ENCODE measurements at regions not wholly inside any gene's neighbourhood (a gene's known extent, or its start where the extent isn't known, plus 50 kb on each side); places are given as distances from the start of the nearest gene placed in this dataset.

DNA sequence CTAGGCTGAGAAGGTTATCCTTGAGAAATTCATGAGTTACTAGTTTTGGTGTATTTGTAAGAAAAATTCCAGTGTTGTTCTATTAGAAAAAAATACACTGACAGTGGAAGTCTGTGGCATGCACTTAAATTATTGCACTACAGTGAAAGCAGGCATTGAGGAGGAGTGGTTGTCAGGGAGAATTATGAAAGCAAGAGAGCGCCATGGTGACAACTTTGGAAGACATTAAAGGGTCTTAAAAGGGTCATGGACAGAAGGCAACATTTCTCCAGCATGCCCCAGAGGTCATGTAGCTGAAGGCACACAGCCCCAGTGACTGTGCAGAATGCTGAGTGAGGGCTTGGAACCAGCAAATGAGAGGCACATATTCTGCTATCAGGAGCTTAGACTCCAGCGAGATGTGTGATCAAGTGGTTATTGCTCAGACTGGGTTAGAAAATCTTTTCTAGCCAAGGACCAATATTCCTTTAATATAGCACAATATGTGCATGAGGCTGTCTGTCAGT, 292.7 kb downstream of the OLFM4 start:
- Histone ChIP-seq H3K9me3 (ENCODE audit: control extremely low read depth in 1 of 5, control insufficient read depth in 4 of 5, insufficient read depth in 2 of 5, low read depth in 1 of 5, low read length in 4 of 5) (no peaks in the 10 kb centered on the region), H3K36me3 (ENCODE audit: control insufficient read depth in 4 of 4, insufficient read depth in 4 of 4, low read length in 3 of 4) (no peaks in the 10 kb centered on the region), H3K27ac (ENCODE audit: insufficient read depth in 1 of 2, low read depth in 1 of 2, low read length in 2 of 2, poor library complexity in 1 of 2, severe bottlenecking in 2 of 2) (no peak overlapping the region), H3K27me3 (replicated peaks in 2 of 5; ENCODE audit: control insufficient read depth in 4 of 5, insufficient read depth in 5 of 5, low read length in 4 of 5) (no peaks in the 10 kb centered on the region), H3K4me1 (ENCODE audit: control extremely low read depth in 1 of 4, control insufficient read depth in 4 of 4, insufficient read depth in 4 of 4, low read length in 3 of 4) (no peaks in the 10 kb centered on the region), H3K4me3 (ENCODE audit: control insufficient read depth in 1 of 7, extremely low read depth in 1 of 7, insufficient read depth in 4 of 7, low read depth in 2 of 7, low read length in 6 of 7) (no peak overlapping the region)
- ChIA-PET POLR2A (no interaction called here), CTCF (no interaction called here)
- no peak for DNase-seq
- 100% methylated on average over 1 of the region's 2 CpGs for WGBS (ENCODE audit: insufficient coverage)

DNA sequence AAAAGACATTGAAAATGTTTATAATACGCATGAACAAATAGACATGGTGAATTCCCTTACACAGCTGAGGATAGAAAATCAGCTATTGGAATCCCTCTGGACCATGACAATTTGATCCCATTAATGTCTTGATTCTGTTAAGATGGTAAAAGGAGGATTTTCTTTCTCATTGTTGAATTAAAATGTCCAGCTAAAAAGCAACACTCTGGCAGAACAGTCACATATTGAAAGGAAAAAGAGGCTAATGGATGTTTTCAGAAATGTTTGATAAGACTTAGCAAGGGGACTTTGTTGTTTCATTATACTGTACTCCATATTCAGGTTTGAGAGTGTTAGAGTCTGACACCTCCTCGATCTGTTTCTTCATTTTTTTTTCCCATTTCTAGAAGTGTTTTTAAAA, 296.0 kb downstream of the OLFM4 start:
- Histone ChIP-seq H3K4me3 (ENCODE audit: control insufficient read depth in 1 of 7, extremely low read depth in 1 of 7, insufficient read depth in 4 of 7, low read depth in 2 of 7, low read length in 6 of 7) (no peak overlapping the region), H3K36me3 (ENCODE audit: control insufficient read depth in 4 of 4, insufficient read depth in 4 of 4, low read length in 3 of 4) (no peaks in the 10 kb centered on the region), H3K9me3 (ENCODE audit: control extremely low read depth in 1 of 5, control insufficient read depth in 4 of 5, insufficient read depth in 2 of 5, low read depth in 1 of 5, low read length in 4 of 5) (no peaks in the 10 kb centered on the region), H3K27me3 (replicated peaks in 2 of 5; ENCODE audit: control insufficient read depth in 4 of 5, insufficient read depth in 5 of 5, low read length in 4 of 5) (no peaks in the 10 kb centered on the region), H3K27ac (ENCODE audit: insufficient read depth in 1 of 2, low read depth in 1 of 2, low read length in 2 of 2, poor library complexity in 1 of 2, severe bottlenecking in 2 of 2) (no peak overlapping the region), H3K4me1 (ENCODE audit: control extremely low read depth in 1 of 4, control insufficient read depth in 4 of 4, insufficient read depth in 4 of 4, low read length in 3 of 4) (no peaks in the 10 kb centered on the region)
- 100% methylated on average over 1 of the region's 2 CpGs for WGBS (ENCODE audit: insufficient coverage)
- ChIA-PET POLR2A (no interaction called here), CTCF (no interaction called here)
- no peak for DNase-seq

DNA sequence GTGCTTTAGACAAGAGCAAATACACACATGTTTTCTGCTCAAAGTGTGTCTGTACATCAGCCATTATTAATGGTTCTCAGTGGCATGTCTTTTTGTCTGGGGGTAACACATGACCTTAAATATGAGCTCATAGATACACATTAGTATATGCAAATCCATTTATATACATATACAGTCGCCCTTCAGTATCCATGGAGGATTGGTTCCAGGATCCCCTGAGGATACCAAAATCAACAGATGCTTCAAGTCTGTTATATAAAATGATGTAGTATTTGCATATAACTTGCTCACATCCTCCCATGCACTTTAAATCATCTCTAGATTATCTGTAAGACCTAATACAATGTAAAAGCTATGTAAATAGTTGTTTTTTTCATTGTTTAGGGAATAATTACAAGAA, 298.1 kb downstream of the OLFM4 start:
- WGBS (ENCODE audit: insufficient coverage): no CpG with 5 or more reads among the region's 1 CpG
- no peak overlapping the region for H3K27ac ChIP-seq (ENCODE audit: insufficient read depth in 1 of 2, low read depth in 1 of 2, low read length in 2 of 2, poor library complexity in 1 of 2, severe bottlenecking in 2 of 2)
- CTCF ChIA-PET: interaction anchor here (1.2 kb wide), 1 partner anchor 12 kb away, joined by 3 read pairs; no protein-coding TSS in a partner anchor

DNA sequence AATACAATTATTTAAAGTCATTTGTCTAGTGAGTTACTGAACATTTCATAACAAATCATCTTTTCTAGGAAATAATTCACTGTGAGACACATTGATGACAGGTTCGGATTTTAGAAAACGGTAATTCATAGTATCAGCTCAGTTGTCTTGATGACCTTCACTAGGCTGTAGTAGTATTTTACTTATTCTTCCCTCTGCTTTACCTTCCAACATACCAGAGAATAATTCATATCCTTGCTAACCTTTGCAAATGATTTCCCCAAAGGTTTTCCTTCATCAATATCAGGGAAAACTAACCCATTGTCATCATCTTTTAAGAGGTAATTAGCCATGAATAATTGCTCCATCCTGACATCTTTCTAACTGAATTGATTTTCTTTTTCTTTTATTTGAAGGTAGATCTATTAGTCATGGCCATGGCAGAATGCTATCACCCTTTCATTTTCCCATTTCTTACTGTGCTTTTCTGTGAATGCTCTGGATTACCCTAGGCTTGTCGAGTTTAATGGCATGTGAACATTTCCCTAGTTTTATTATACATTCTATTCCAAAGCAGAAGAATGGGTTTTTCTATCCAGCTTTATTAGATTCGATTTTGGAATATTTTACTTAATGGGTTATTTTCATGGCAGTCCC, 299.2 kb downstream of the OLFM4 start:
- POLR2A ChIA-PET: no interaction called here
- 100% methylated on average over 2 of the region's 4 CpGs for WGBS (ENCODE audit: insufficient coverage)
- no peaks in the 10 kb centered on the region for H3K9me3 ChIP-seq (ENCODE audit: control extremely low read depth in 1 of 5, control insufficient read depth in 4 of 5, insufficient read depth in 2 of 5, low read depth in 1 of 5, low read length in 4 of 5)

More for the DNA sequence above, 298.1 kb downstream of the OLFM4 start:
- Histone ChIP-seq H3K4me3 (ENCODE audit: control insufficient read depth in 1 of 7, extremely low read depth in 1 of 7, insufficient read depth in 4 of 7, low read depth in 2 of 7, low read length in 6 of 7) (no peak overlapping the region), H3K36me3 (ENCODE audit: control insufficient read depth in 4 of 4, insufficient read depth in 4 of 4, low read length in 3 of 4) (no peaks in the 10 kb centered on the region), H3K27me3 (replicated peaks in 2 of 5; ENCODE audit: control insufficient read depth in 4 of 5, insufficient read depth in 5 of 5, low read length in 4 of 5) (no peaks in the 10 kb centered on the region), H3K4me1 (ENCODE audit: control extremely low read depth in 1 of 4, control insufficient read depth in 4 of 4, insufficient read depth in 4 of 4, low read length in 3 of 4) (no peaks in the 10 kb centered on the region), H3K9me3 (ENCODE audit: control extremely low read depth in 1 of 5, control insufficient read depth in 4 of 5, insufficient read depth in 2 of 5, low read depth in 1 of 5, low read length in 4 of 5) (no peaks in the 10 kb centered on the region)
- DNase-seq: no peak
- POLR2A ChIA-PET: no interaction called here

DNA sequence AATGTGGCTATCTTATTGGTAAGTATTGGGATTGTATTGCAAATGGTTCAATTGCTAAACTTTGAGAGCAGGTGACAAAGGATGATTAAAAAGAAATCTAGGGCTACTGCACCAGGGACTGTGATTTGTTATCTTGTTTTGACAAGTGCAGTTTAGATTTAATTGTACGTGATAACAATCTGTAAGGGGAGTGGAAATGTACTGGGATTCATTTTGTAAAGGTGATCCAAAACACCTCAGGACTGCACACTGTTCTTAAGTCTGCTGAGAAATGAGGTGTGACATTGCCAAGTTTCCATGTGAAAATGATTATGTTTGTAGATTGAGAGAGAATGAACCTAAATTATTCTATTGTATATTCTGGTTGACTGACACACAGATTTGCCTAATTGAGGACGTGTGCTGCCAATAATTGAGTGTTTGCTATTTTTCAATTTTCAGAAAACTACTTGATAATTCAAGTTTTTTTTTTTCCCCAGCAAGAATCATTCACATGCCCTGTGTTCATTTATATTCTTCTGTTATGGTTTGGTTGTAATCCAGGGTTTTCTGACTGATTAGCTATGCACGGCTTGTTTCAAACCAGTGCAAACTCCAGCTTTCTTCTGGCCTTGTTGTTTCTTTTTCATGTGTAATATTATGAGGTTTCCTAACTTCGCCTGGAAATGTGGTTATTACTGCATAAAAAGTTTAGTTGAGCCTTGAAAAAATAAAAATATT, 308.0 kb downstream of the OLFM4 start:
- WGBS (ENCODE audit: insufficient coverage): 89% methylated on average over 1 of the region's 4 CpGs
- Histone ChIP-seq H3K4me3 (ENCODE audit: control insufficient read depth in 1 of 7, extremely low read depth in 1 of 7, insufficient read depth in 4 of 7, low read depth in 2 of 7, low read length in 6 of 7) (no peak overlapping the region), H3K27me3 (replicated peaks in 2 of 5; ENCODE audit: control insufficient read depth in 4 of 5, insufficient read depth in 5 of 5, low read length in 4 of 5) (no peaks in the 10 kb centered on the region), H3K9me3 (ENCODE audit: control extremely low read depth in 1 of 5, control insufficient read depth in 4 of 5, insufficient read depth in 2 of 5, low read depth in 1 of 5, low read length in 4 of 5) (no peaks in the 10 kb centered on the region), H3K4me1 (ENCODE audit: control extremely low read depth in 1 of 4, control insufficient read depth in 4 of 4, insufficient read depth in 4 of 4, low read length in 3 of 4) (no peaks in the 10 kb centered on the region), H3K36me3 (ENCODE audit: control insufficient read depth in 4 of 4, insufficient read depth in 4 of 4, low read length in 3 of 4) (no peaks in the 10 kb centered on the region), H3K27ac (ENCODE audit: insufficient read depth in 1 of 2, low read depth in 1 of 2, low read length in 2 of 2, poor library complexity in 1 of 2, severe bottlenecking in 2 of 2) (no peak overlapping the region)
- CTCF ChIA-PET: no interaction called here
- DNase-seq: no peak
- POLR2A ChIA-PET: no interaction called here

More for the DNA sequence above, 299.2 kb downstream of the OLFM4 start:
- Histone ChIP-seq H3K27ac (ENCODE audit: insufficient read depth in 1 of 2, low read depth in 1 of 2, low read length in 2 of 2, poor library complexity in 1 of 2, severe bottlenecking in 2 of 2) (no peak overlapping the region), H3K4me3 (ENCODE audit: control insufficient read depth in 1 of 7, extremely low read depth in 1 of 7, insufficient read depth in 4 of 7, low read depth in 2 of 7, low read length in 6 of 7) (no peak overlapping the region), H3K36me3 (ENCODE audit: control insufficient read depth in 4 of 4, insufficient read depth in 4 of 4, low read length in 3 of 4) (no peaks in the 10 kb centered on the region), H3K4me1 (ENCODE audit: control extremely low read depth in 1 of 4, control insufficient read depth in 4 of 4, insufficient read depth in 4 of 4, low read length in 3 of 4) (no peaks in the 10 kb centered on the region), H3K27me3 (replicated peaks in 2 of 5; ENCODE audit: control insufficient read depth in 4 of 5, insufficient read depth in 5 of 5, low read length in 4 of 5) (no peaks in the 10 kb centered on the region)
- CTCF ChIA-PET: interaction anchor here (1.2 kb wide), 1 partner anchor 11 kb away, joined by 3 read pairs; no protein-coding TSS in a partner anchor
- no peak for DNase-seq

GRCh38 chr13:53338760-53339159, 310.1 kb downstream of the OLFM4 start:
- H3K27me3 ChIP-seq (replicated peaks in 2 of 5; ENCODE audit: control insufficient read depth in 4 of 5, insufficient read depth in 5 of 5, low read length in 4 of 5): no peaks in the 10 kb centered on the region
- no peaks in the 10 kb centered on the region for H3K9me3 ChIP-seq (ENCODE audit: control extremely low read depth in 1 of 5, control insufficient read depth in 4 of 5, insufficient read depth in 2 of 5, low read depth in 1 of 5, low read length in 4 of 5)
- no peak for DNase-seq
- no peaks in the 10 kb centered on the region for H3K4me1 ChIP-seq (ENCODE audit: control extremely low read depth in 1 of 4, control insufficient read depth in 4 of 4, insufficient read depth in 4 of 4, low read length in 3 of 4)
- no peaks in the 10 kb centered on the region for H3K36me3 ChIP-seq (ENCODE audit: control insufficient read depth in 4 of 4, insufficient read depth in 4 of 4, low read length in 3 of 4)
- POLR2A ChIA-PET: no interaction called here
- no peak overlapping the region for H3K27ac ChIP-seq (ENCODE audit: insufficient read depth in 1 of 2, low read depth in 1 of 2, low read length in 2 of 2, poor library complexity in 1 of 2, severe bottlenecking in 2 of 2)
- H3K4me3 ChIP-seq (ENCODE audit: control insufficient read depth in 1 of 7, extremely low read depth in 1 of 7, insufficient read depth in 4 of 7, low read depth in 2 of 7, low read length in 6 of 7): no peak overlapping the region
- CTCF ChIA-PET: interaction anchor here (0.7 kb wide), 1 partner anchor 12 kb away, joined by 3 read pairs; no protein-coding TSS in a partner anchor
- WGBS (ENCODE audit: insufficient coverage): 97% methylated on average over 3 of the region's 3 CpGs

GRCh38 chr13:53340505-53341143, 312.0 kb downstream of the OLFM4 start:
- Histone ChIP-seq H3K36me3 (ENCODE audit: control insufficient read depth in 4 of 4, insufficient read depth in 4 of 4, low read length in 3 of 4) (no peaks in the 10 kb centered on the region), H3K4me3 (ENCODE audit: control insufficient read depth in 1 of 7, extremely low read depth in 1 of 7, insufficient read depth in 4 of 7, low read depth in 2 of 7, low read length in 6 of 7) (no peak overlapping the region), H3K27ac (ENCODE audit: insufficient read depth in 1 of 2, low read depth in 1 of 2, low read length in 2 of 2, poor library complexity in 1 of 2, severe bottlenecking in 2 of 2) (no peak overlapping the region), H3K27me3 (replicated peaks in 2 of 5; ENCODE audit: control insufficient read depth in 4 of 5, insufficient read depth in 5 of 5, low read length in 4 of 5) (no peaks in the 10 kb centered on the region), H3K9me3 (ENCODE audit: control extremely low read depth in 1 of 5, control insufficient read depth in 4 of 5, insufficient read depth in 2 of 5, low read depth in 1 of 5, low read length in 4 of 5) (no peaks in the 10 kb centered on the region), H3K4me1 (ENCODE audit: control extremely low read depth in 1 of 4, control insufficient read depth in 4 of 4, insufficient read depth in 4 of 4, low read length in 3 of 4) (no peaks in the 10 kb centered on the region)
- no CpG with 5 or more reads among the region's 1 CpG for whole genome bisulfite sequencing (ENCODE audit: insufficient coverage)
- ChIA-PET CTCF (no interaction called here), POLR2A (no interaction called here)
- no peak for DNase-seq

Data from common myeloid progenitor, CD34-positive (primary cell).